CD4-positive, alpha-beta T cell treated with Interferon alpha-2 for 1 hour (primary cell): ENCODE measurements at regions not wholly inside any gene's neighbourhood (a gene's known extent, or its start where the extent isn't known, plus 50 kb on each side); places are given as distances from the start of the nearest gene placed in this dataset.

Source experiments
- DNase-seq, 2 donors: peaks; one replicate each; pipeline ENCODE4 v3.0.0-alpha.2; 2020 to 2022

GRCh38 chr2:226618875-226619605 is 180.6 kb downstream of the IRS1 start:
- DNase-seq, result no peak

- DNase-seq, result no peak
Observed at GRCh38 chr2:226618544-226618874, 181.1 kb downstream of the IRS1 start.

- no peak for DNase-seq
Observed at GRCh38 chr2:226615891-226616290, 183.7 kb downstream of the IRS1 start.

- DNase-seq, result no peak
Observed at GRCh38 chr2:226611944-226612318, 187.7 kb downstream of the IRS1 start.

- DNase-seq, result no peak
Observed at GRCh38 chr2:226611196-226611943, 188.2 kb downstream of the IRS1 start.

GRCh38 chr2:226609366-226609765 is 190.3 kb downstream of the IRS1 start:
- DNase-seq, result no peak

GRCh38 chr2:226608451-226608850 is 191.2 kb downstream of the IRS1 start:
- no peak for DNase-seq

- no peak for DNase-seq
Observed at GRCh38 chr2:226607379-226607778, 192.2 kb downstream of the IRS1 start.

- no peak for DNase-seq
Observed at GRCh38 chr2:226605642-226606041, 194.0 kb downstream of the IRS1 start.

- DNase-seq, result no peak
Observed at GRCh38 chr2:226603606-226604005, 196.0 kb downstream of the IRS1 start.

- DNase-seq, result no peak
Observed at GRCh38 chr2:226601881-226602662, 197.5 kb downstream of the IRS1 start.

GRCh38 chr2:226600802-226601201 is 198.8 kb downstream of the IRS1 start:
- DNase-seq, result no peak

- DNase-seq, result no peak
Observed at GRCh38 chr2:226600184-226600583, 199.4 kb downstream of the IRS1 start.

GRCh38 chr2:226589043-226589442 is 210.6 kb downstream of the IRS1 start:
- no peak for DNase-seq

GRCh38 chr2:226585130-226585561 is 214.5 kb downstream of the IRS1 start:
- no peak for DNase-seq

GRCh38 chr2:226584518-226585055 is 215.0 kb downstream of the IRS1 start:
- DNase-seq, result no peak

GRCh38 chr2:226583715-226584114 is 215.9 kb downstream of the IRS1 start:
- no peak for DNase-seq

- no peak for DNase-seq
Observed at GRCh38 chr2:226581661-226582060, 218.0 kb downstream of the IRS1 start.

GRCh38 chr2:226581004-226581403 is 218.6 kb downstream of the IRS1 start:
- DNase-seq, result no peak

GRCh38 chr2:226580403-226580802 is 219.2 kb downstream of the IRS1 start:
- no peak for DNase-seq

- no peak for DNase-seq
Observed at GRCh38 chr2:226579519-226579918, 220.1 kb downstream of the IRS1 start.

GRCh38 chr2:226578879-226579278 is 220.7 kb downstream of the IRS1 start:
- no peak for DNase-seq

GRCh38 chr2:226578373-226578772 is 221.2 kb downstream of the IRS1 start:
- no peak for DNase-seq

- DNase-seq, result no peak
Observed at GRCh38 chr2:226575928-226576327, 223.7 kb downstream of the IRS1 start.
